ENCODE measurements at regions not wholly inside any gene's neighbourhood (a gene's known extent, or its start where the extent isn't known, plus 50 kb on each side); places are given as distances from the start of the nearest gene placed in this dataset.

GRCh38 chr4:11635342-11635741, 206.6 kb upstream of the HS3ST1 start:
- no peak overlapping the region for H3K4me3 ChIP-seq (ENCODE audit: low read length)
- H3K27me3 ChIP-seq (ENCODE audit: insufficient read depth, low read depth, low read length): no peaks in the 10 kb centered on the region
- no peaks in the 10 kb centered on the region for H3K79me2 ChIP-seq (replicated peaks; ENCODE audit: insufficient read depth, low read length)
- no peak overlapping the region for H3K27ac ChIP-seq (ENCODE audit: low read length)
- no peaks in the 10 kb centered on the region for H3K36me3 ChIP-seq (ENCODE audit: insufficient read depth, low read length)
- H4K20me1 ChIP-seq (ENCODE audit: insufficient read depth): no peaks in the 10 kb centered on the region
- TF ChIP-seq, protein P1, sequence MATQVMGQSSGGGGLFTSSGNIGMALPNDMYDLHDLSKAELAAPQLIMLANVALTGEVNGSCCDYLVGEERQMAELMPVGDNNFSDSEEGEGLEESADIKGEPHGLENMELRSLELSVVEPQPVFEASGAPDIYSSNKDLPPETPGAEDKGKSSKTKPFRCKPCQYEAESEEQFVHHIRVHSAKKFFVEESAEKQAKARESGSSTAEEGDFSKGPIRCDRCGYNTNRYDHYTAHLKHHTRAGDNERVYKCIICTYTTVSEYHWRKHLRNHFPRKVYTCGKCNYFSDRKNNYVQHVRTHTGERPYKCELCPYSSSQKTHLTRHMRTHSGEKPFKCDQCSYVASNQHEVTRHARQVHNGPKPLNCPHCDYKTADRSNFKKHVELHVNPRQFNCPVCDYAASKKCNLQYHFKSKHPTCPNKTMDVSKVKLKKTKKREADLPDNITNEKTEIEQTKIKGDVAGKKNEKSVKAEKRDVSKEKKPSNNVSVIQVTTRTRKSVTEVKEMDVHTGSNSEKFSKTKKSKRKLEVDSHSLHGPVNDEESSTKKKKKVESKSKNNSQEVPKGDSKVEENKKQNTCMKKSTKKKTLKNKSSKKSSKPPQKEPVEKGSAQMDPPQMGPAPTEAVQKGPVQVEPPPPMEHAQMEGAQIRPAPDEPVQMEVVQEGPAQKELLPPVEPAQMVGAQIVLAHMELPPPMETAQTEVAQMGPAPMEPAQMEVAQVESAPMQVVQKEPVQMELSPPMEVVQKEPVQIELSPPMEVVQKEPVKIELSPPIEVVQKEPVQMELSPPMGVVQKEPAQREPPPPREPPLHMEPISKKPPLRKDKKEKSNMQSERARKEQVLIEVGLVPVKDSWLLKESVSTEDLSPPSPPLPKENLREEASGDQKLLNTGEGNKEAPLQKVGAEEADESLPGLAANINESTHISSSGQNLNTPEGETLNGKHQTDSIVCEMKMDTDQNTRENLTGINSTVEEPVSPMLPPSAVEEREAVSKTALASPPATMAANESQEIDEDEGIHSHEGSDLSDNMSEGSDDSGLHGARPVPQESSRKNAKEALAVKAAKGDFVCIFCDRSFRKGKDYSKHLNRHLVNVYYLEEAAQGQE (IDR thresholded peaks at IDR 0.05; ENCODE audit: borderline replicate concordance): no peak
- TF ChIP-seq RAD21 (conservative IDR thresholded peaks at IDR 0.05) (no peak), SMC3 (conservative IDR thresholded peaks at IDR 0.05; ENCODE audit: poor library complexity) (no peak), EZH2 (IDR thresholded peaks at IDR 0.05; ENCODE audit: borderline replicate concordance, insufficient read depth, low read length, poor library complexity, severe bottlenecking) (no peak), MXI1 (conservative IDR thresholded peaks at IDR 0.05; ENCODE audit: poor library complexity, severe bottlenecking) (no peak), TAF1 (IDR thresholded peaks at IDR 0.05; ENCODE audit: low read depth) (no peak), EP300 (conservative IDR thresholded peaks at IDR 0.05; ENCODE audit: poor library complexity, severe bottlenecking) (no peak), POLR2AphosphoS5 (IDR thresholded peaks at IDR 0.05) (no peak)
- TF ChIP-seq, protein P2, sequence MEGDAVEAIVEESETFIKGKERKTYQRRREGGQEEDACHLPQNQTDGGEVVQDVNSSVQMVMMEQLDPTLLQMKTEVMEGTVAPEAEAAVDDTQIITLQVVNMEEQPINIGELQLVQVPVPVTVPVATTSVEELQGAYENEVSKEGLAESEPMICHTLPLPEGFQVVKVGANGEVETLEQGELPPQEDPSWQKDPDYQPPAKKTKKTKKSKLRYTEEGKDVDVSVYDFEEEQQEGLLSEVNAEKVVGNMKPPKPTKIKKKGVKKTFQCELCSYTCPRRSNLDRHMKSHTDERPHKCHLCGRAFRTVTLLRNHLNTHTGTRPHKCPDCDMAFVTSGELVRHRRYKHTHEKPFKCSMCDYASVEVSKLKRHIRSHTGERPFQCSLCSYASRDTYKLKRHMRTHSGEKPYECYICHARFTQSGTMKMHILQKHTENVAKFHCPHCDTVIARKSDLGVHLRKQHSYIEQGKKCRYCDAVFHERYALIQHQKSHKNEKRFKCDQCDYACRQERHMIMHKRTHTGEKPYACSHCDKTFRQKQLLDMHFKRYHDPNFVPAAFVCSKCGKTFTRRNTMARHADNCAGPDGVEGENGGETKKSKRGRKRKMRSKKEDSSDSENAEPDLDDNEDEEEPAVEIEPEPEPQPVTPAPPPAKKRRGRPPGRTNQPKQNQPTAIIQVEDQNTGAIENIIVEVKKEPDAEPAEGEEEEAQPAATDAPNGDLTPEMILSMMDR (IDR thresholded peaks at IDR 0.05; ENCODE audit: poor library complexity, severe bottlenecking): no peak
- H2AFZ ChIP-seq (ENCODE audit: low read depth, low read length): no peak overlapping the region
- H3K9me2 ChIP-seq (ENCODE audit: insufficient read depth, low read length): no peaks in the 10 kb centered on the region
- H3F3A ChIP-seq (ENCODE audit: insufficient read depth, low read length, poor library complexity, severe bottlenecking): no peaks in the 10 kb centered on the region
- H3K9me3 ChIP-seq (ENCODE audit: low read length): no peaks in the 10 kb centered on the region
- H3K9ac ChIP-seq (ENCODE audit: low read length): no peak overlapping the region
- H3K4me2 ChIP-seq (ENCODE audit: low read length): no peak overlapping the region

DNA sequence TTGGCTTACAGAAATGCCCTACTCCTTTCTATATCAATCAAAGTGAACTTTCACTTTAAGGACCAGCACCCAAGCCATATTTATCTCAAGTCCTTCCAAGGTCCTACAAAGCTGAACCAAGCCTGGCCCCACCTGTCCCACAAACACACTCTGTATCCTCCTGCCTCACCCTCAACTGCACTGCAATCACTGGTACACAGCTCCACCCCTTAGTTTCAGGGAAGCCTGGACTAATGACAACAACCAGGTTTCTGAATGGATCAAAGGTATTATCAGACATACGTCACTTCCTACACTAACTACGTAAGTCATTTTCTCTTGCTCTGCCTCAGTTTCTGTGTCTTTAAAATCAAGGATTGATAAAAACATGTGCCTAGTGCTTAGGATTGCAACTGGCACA, 205.6 kb upstream of the HS3ST1 start:
- TF ChIP-seq POLR2AphosphoS5 (IDR thresholded peaks at IDR 0.05): no peak
- TF ChIP-seq EP300 (conservative IDR thresholded peaks at IDR 0.05; ENCODE audit: poor library complexity, severe bottlenecking): no peak
- Histone ChIP-seq H3K4me3 (ENCODE audit: low read length) (no peak overlapping the region), H3K9ac (ENCODE audit: low read length) (no peak overlapping the region)

DNA sequence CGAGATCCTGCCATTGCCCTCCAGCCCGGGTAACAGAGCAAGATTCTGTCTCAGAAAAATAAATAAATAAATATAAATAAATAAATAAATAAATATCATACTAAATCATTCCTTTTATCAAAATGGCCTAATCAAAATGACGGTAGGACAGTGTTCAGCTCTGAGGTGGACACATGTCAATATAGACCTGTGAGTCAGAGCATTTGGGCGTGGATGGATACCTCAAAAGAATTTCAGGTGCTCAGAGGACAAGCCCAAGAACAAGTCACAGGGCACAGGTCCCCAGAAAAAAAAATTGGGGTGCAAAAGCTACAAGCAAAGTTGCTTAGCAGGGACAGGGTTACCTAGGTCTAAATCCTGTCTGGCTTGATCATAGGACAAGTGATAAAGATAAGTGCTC, 204.7 kb upstream of the HS3ST1 start:
- Histone ChIP-seq H3K27ac (ENCODE audit: low read length) (no peak overlapping the region), H3K4me3 (ENCODE audit: low read length) (no peak overlapping the region), H3K79me2 (replicated peaks; ENCODE audit: insufficient read depth, low read length) (no peaks in the 10 kb centered on the region), H3K4me2 (ENCODE audit: low read length) (no peak overlapping the region), H3K36me3 (ENCODE audit: insufficient read depth, low read length) (no peaks in the 10 kb centered on the region), H3K9ac (ENCODE audit: low read length) (no peak overlapping the region), H2AFZ (ENCODE audit: low read depth, low read length) (no peak overlapping the region), H3K27me3 (ENCODE audit: insufficient read depth, low read depth, low read length) (no peaks in the 10 kb centered on the region), H3F3A (ENCODE audit: insufficient read depth, low read length, poor library complexity, severe bottlenecking) (no peaks in the 10 kb centered on the region), H3K9me3 (ENCODE audit: low read length) (no peaks in the 10 kb centered on the region), H3K9me2 (ENCODE audit: insufficient read depth, low read length) (no peaks in the 10 kb centered on the region), H4K20me1 (ENCODE audit: insufficient read depth) (no peaks in the 10 kb centered on the region)
- TF ChIP-seq, protein P1 (IDR thresholded peaks at IDR 0.05; ENCODE audit: borderline replicate concordance): no peak
- TF ChIP-seq, protein P2 (IDR thresholded peaks at IDR 0.05; ENCODE audit: poor library complexity, severe bottlenecking): no peak
- no peak for TF ChIP-seq EZH2 (IDR thresholded peaks at IDR 0.05; ENCODE audit: borderline replicate concordance, insufficient read depth, low read length, poor library complexity, severe bottlenecking)
- TF ChIP-seq RAD21 (conservative IDR thresholded peaks at IDR 0.05): no peak
- no peak for TF ChIP-seq POLR2AphosphoS5 (IDR thresholded peaks at IDR 0.05)
- no peak for TF ChIP-seq TAF1 (IDR thresholded peaks at IDR 0.05; ENCODE audit: low read depth)
- TF ChIP-seq EP300 (conservative IDR thresholded peaks at IDR 0.05; ENCODE audit: poor library complexity, severe bottlenecking): no peak
- TF ChIP-seq SMC3 (conservative IDR thresholded peaks at IDR 0.05; ENCODE audit: poor library complexity): no peak
- TF ChIP-seq MXI1 (conservative IDR thresholded peaks at IDR 0.05; ENCODE audit: poor library complexity, severe bottlenecking): no peak

More for the DNA sequence above, 205.6 kb upstream of the HS3ST1 start:
- Histone ChIP-seq H3K27ac (ENCODE audit: low read length) (no peak overlapping the region), H3K36me3 (ENCODE audit: insufficient read depth, low read length) (no peaks in the 10 kb centered on the region), H3K9me3 (ENCODE audit: low read length) (no peaks in the 10 kb centered on the region), H4K20me1 (ENCODE audit: insufficient read depth) (no peaks in the 10 kb centered on the region), H3K4me2 (ENCODE audit: low read length) (no peak overlapping the region), H3F3A (ENCODE audit: insufficient read depth, low read length, poor library complexity, severe bottlenecking) (no peaks in the 10 kb centered on the region), H3K27me3 (ENCODE audit: insufficient read depth, low read depth, low read length) (no peaks in the 10 kb centered on the region), H3K9me2 (ENCODE audit: insufficient read depth, low read length) (no peaks in the 10 kb centered on the region), H3K79me2 (replicated peaks; ENCODE audit: insufficient read depth, low read length) (no peaks in the 10 kb centered on the region), H2AFZ (ENCODE audit: low read depth, low read length) (no peak overlapping the region)
